GM12878 (cell line): ENCODE measurements at regions not wholly inside any gene's neighbourhood (a gene's known extent, or its start where the extent isn't known, plus 50 kb on each side); places are given as distances from the start of the nearest gene placed in this dataset.

Experiments
- ATAC-seq: fragments of 200-7000 bp; cut with Tn5 transposase; 3 replicates; pipeline ENCODE4 v1.9.1; 2020; ENCODE audit warnings: mild to moderate bottlenecking, moderate library complexity
- BruUV-seq: library from RNA; stranded (reverse); fragments of 400-500 nt; replicated peaks from 2 replicates; lab custom pipeline; 2021; lab: Mats Ljungman, UMichigan
- CTCF ChIA-PET: fragments of 300-600 bp; sonication (Branson Sonifier 250); formaldehyde crosslinking; extraction: SDS; loops from one replicate; lab custom pipeline; 2021; ENCODE audit warnings: inconsistent platforms; lab: Yijun Ruan, JAX
- POLR2A ChIA-PET: fragments of 350-600 bp; formaldehyde crosslinking; extraction: SDS; loops from one replicate; lab custom pipeline; 2021; ENCODE audit warnings: inconsistent platforms; lab: Charles Lee
- RAD21 ChIA-PET: fragments of 300-600 bp; sonication (Branson Sonifier 250); formaldehyde crosslinking; loops from one replicate; lab custom pipeline; 2023; ENCODE audit warnings: antibody characterized with exemption; ENCODE audit not compliant: unreplicated experiment; lab: Charles Lee
- SMC1A ChIA-PET: fragments of 300-600 bp; sonication (Branson Sonifier 250); formaldehyde crosslinking; loops from one replicate; lab custom pipeline; 2023; ENCODE audit not compliant: unreplicated experiment, uncharacterized antibody; lab: Charles Lee
- DNase-seq: peaks from one replicate; pipeline ENCODE4 v3.0.0-alpha.2; 2011; ENCODE audit warnings: low read depth, low spot score
- FAIRE-seq: peaks from 3 replicates; lab custom pipeline; 2011; peaks lifted over from hg19 to GRCh38; lab: Jason Lieb, UNC
- H2AFZ ChIP-seq: 2 replicates; pipeline ENCODE4 v1.6.0; 2011; ENCODE audit warnings: low read depth, low read length, control low read depth; ENCODE audit not compliant: control insufficient read depth
- H3K27ac ChIP-seq: 2 replicates; pipeline ENCODE4 v1.5.1; 2011; ENCODE audit warnings: control low read depth; ENCODE audit not compliant: control insufficient read depth, insufficient read depth
- H3K27me3 ChIP-seq, 2 experiments: replicated peaks in 1 of 2; 2 replicates each; pipeline versions ENCODE4 v1.6.0 to v1.6.1; 2011; ENCODE audit warnings: low read length in 1 of 2; ENCODE audit not compliant: control insufficient read depth in 2 of 2, insufficient read depth in 2 of 2
- H3K36me3 ChIP-seq, 2 experiments: 2 replicates each; pipeline ENCODE4 v1.5.1; 2011; ENCODE audit warnings: low read length in 1 of 2; ENCODE audit not compliant: control insufficient read depth in 2 of 2, insufficient read depth in 2 of 2
- H3K4me1 ChIP-seq: 2 replicates; pipeline ENCODE4 v1.6.1; 2011; ENCODE audit warnings: mild to moderate bottlenecking, low read length, moderate library complexity, mixed read lengths; ENCODE audit not compliant: control insufficient read depth, insufficient read depth
- H3K4me2 ChIP-seq: 2 replicates; pipeline ENCODE4 v1.6.0; 2011; ENCODE audit warnings: control low read depth; ENCODE audit not compliant: control insufficient read depth, insufficient read depth
- H3K4me3 ChIP-seq: fragments of 200-600 bp; sonication (generic); 2 replicates; pipeline ENCODE4 v1.5.1; 2016
- H3K79me2 ChIP-seq: 2 replicates; pipeline ENCODE4 v1.6.0; 2011; ENCODE audit warnings: low read length; ENCODE audit not compliant: control insufficient read depth, insufficient read depth
- H3K9ac ChIP-seq: 2 replicates; pipeline ENCODE4 v1.8.0; 2011; ENCODE audit warnings: low read length, control low read depth, mixed read lengths; ENCODE audit not compliant: control insufficient read depth, insufficient read depth
- H3K9me3 ChIP-seq: replicated peaks from 3 replicates; pipeline ENCODE4 v1.5.1; 2011; ENCODE audit warnings: mild to moderate bottlenecking, low read length; ENCODE audit not compliant: control insufficient read depth, insufficient read depth
- H4K20me1 ChIP-seq: 2 replicates; pipeline ENCODE4 v1.6.0; 2011; ENCODE audit not compliant: control insufficient read depth, insufficient read depth
- DPF2 ChIP-seq: fragments of 450-650 bp; IDR thresholded peaks from 2 replicates; pipeline ENCODE4 v1.6.1; 2017; ENCODE audit warnings: mild to moderate bottlenecking
- E4F1 ChIP-seq: fragments of 450-650 bp; IDR thresholded peaks from 2 replicates; pipeline ENCODE4 v1.6.1; 2018; ENCODE audit warnings: borderline replicate concordance, mild to moderate bottlenecking; ENCODE audit not compliant: partially characterized antibody
- ETV6 ChIP-seq, 2 experiments: fragments of 450-650 bp in 1 of 2; IDR thresholded peaks in 1 of 2; conservative IDR thresholded peaks in 1 of 2; 2 replicates each; pipeline ENCODE4 v1.6.1; 2014; ENCODE audit warnings: antibody characterized with exemption in 1 of 2, borderline replicate concordance in 1 of 2, low read depth in 1 of 2, mild to moderate bottlenecking in 1 of 2, moderate library complexity in 1 of 2
- SMAD5 ChIP-seq: IDR thresholded peaks from 2 replicates; pipeline ENCODE4 v1.6.1; 2016; ENCODE audit warnings: antibody characterized with exemption, low read depth
- ZNF622 ChIP-seq: fragments of 450-650 bp; IDR thresholded peaks from 2 replicates; pipeline ENCODE4 v1.6.1; 2017; ENCODE audit warnings: mild to moderate bottlenecking, inconsistent platforms
- ZZZ3 ChIP-seq: IDR thresholded peaks from 2 replicates; pipeline ENCODE4 v1.6.1; 2011; ENCODE audit warnings: low read depth; ENCODE audit not compliant: control insufficient read depth, insufficient read length
- WGBS: methylation state at CpG from one replicate; pipeline ENCODE4 v1.1.6; 2016; ENCODE audit warnings: low lambda C conversion rate; ENCODE audit not compliant: insufficient replicate concordance, insufficient coverage; ENCODE audit errors: missing lambda C conversion rate; 5-methylcytosine and 5-hydroxymethylcytosine counted together
- in situ Hi-C: fragments of 300-500 bp; cut with MboI; formaldehyde crosslinking; loops from 9 replicates; pipeline ENCODE4 v1.14.3; 2018; ENCODE audit warnings: mixed read lengths
- intact Hi-C: fragments of 100-400 bp; cut with micrococcal nuclease; formaldehyde crosslinking; loops from one replicate; pipeline ENCODE4 v1.14.2; 2022; ENCODE audit not compliant: unreplicated experiment

DNA sequence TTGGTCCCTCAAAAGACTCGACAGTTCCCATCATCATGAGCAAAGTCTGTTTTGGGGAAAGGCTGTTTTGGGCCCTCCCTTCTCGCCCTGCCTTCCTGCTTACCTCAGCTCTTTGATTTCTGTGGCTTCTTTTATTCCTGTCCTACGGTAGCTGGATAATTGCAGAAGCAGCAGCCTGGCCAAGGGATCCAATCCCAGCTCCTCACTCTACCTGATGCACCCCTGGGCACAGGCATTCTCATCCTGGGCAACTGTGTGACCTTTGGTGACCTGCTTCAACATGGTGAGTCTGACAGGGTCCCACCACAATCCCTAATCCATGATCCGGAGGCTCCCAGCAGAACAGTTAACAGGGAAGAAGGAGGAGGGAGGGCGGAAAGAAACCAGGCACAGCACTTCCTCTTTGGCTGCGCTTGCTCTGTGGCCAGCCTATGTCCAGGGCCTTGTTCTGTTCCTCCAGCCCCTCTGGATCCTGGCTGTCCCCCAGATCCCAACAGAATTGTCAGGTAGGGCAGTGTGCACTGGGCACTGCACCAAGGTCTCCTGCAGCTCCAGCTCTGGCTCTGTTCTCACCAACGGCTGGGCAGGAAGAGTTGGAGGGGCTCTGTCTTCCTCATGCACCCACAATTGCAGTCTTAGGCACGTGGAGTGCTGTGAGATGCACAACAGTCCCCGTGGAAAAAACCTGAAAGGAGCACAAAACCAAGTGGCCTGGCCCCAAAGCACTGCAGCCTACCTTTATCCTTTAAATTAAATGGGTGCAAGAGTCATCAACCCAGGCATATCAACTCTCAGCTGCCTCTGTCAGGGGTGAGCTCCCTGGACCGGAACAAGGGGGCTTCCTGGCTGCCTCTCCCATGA lies 144.4 kb downstream of the PTPN20 start:
- Histone ChIP-seq H2AFZ (no peak overlapping the region), H4K20me1 (no peaks in the 10 kb centered on the region), H3K27ac (no peak overlapping the region), H3K36me3 (no peaks in the 10 kb centered on the region), H3K9me3 (no peaks in the 10 kb centered on the region), H3K4me3 (no peak overlapping the region), H3K79me2 (no peaks in the 10 kb centered on the region)
- BruUV-seq, result no TSS peak
- ChIA-PET RAD21 (no interaction called here), POLR2A (no interaction called here)
- no peak for DNase-seq
- in situ Hi-C loops, result no loop called here
- no peak for TF ChIP-seq ETV6 (conservative IDR thresholded peaks at IDR 0.05 in 1 of 2, IDR thresholded peaks at IDR 0.05 in 1 of 2; ENCODE audit: borderline replicate concordance in 1 of 2, low read depth in 1 of 2)
- no peak for TF ChIP-seq E4F1
- TF ChIP-seq ZZZ3, result no peak
- no peak for TF ChIP-seq SMAD5
- TF ChIP-seq DPF2, result no peak
- no peak for TF ChIP-seq ZNF622
- TF ChIP-seq, all 136 proteins: peak for 0
- ATAC-seq (no peak), FAIRE-seq (no peak)
- CTCF ChIA-PET, result interaction anchor here (0.5 to 1.7 kb wide), 3 partner anchors 8 to 14 kb away, joined by 3 to 5 read pairs (median 4); no protein-coding TSS in a partner anchor
- Histone ChIP-seq H3K27me3 (peaks cover 4 to 11% of the 10 kb centered on the region in 2 experiments), H3K9ac (no peak overlapping the region), H3K4me2 (no peak overlapping the region), H3K4me1 (no peaks in the 10 kb centered on the region)
- intact Hi-C loops, result loop anchor here (10.0 kb wide), 1 partner anchor 51 kb away; no protein-coding TSS in a partner anchor
- WGBS, result 3% methylated on average over 10 of the region's 10 CpGs
- SMC1A ChIA-PET, result no interaction called here
